Activated CD4-positive, alpha-beta T cell treated with anti-CD3 and anti-CD28 coated beads, Interleukin-2, amount 10 ng/mL, durations not matched to agents 7 days and 5 days (primary cell): ENCODE measurements at regions not wholly inside any gene's neighbourhood (a gene's known extent, or its start where the extent isn't known, plus 50 kb on each side); places are given as distances from the start of the nearest gene placed in this dataset.

ENCODE experiments used
- CTCF ChIA-PET: fragments of 350-600 bp; sonication (Branson Sonifier 250); formaldehyde crosslinking; loops from one replicate; lab custom pipeline; 2021; ENCODE audit warnings: antibody characterized with exemption; lab: Charles Lee
- POLR2A ChIA-PET: fragments of 350-600 bp; sonication (Branson Sonifier 250); formaldehyde crosslinking; loops from one replicate; lab custom pipeline; 2021; ENCODE audit warnings: antibody characterized with exemption; lab: Charles Lee
- DNase-seq: peaks from one replicate; pipeline ENCODE4 v3.0.0-alpha.2; 2020
- H3K27ac Mint-ChIP-seq: one replicate; pipeline ENCODE4 v1.8.0; 2021; ENCODE audit warnings: mild to moderate bottlenecking, moderate library complexity, mixed read lengths
- H3K27me3 Mint-ChIP-seq: one replicate; pipeline ENCODE4 v1.8.0; 2021; ENCODE audit warnings: mixed read lengths
- H3K36me3 Mint-ChIP-seq: one replicate; pipeline ENCODE4 v1.8.0; 2021; ENCODE audit warnings: low read depth, mixed read lengths
- H3K4me1 Mint-ChIP-seq: one replicate; pipeline ENCODE4 v1.8.0; 2021; ENCODE audit warnings: mixed read lengths
- H3K4me3 Mint-ChIP-seq: one replicate; pipeline ENCODE4 v1.8.0; 2021; ENCODE audit warnings: mild to moderate bottlenecking, moderate library complexity, mixed read lengths
- H3K9me3 Mint-ChIP-seq: one replicate; pipeline ENCODE4 v1.8.0; 2021; ENCODE audit warnings: mixed read lengths

DNA sequence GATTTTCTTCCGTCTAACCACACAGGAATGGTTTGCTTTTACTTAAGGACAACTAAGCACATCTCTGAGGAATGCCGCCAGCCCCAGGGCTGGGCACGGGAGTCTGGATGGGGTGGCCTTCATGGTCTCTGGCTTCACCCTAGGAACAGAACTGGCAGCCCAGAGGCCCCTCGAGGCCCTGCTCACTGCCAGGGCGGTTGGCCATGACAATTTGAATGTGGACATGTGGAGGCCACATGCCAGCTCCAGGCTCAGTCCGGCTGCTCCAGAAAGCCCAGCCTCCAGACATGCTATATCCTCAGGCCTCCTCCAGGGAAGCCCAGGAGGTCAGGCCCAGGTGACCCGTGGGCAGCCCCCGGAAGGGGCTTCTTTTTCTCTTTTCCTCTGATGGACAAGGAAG, 84.0 kb upstream of the FGF3 start:
- POLR2A ChIA-PET = no interaction called here

DNA sequence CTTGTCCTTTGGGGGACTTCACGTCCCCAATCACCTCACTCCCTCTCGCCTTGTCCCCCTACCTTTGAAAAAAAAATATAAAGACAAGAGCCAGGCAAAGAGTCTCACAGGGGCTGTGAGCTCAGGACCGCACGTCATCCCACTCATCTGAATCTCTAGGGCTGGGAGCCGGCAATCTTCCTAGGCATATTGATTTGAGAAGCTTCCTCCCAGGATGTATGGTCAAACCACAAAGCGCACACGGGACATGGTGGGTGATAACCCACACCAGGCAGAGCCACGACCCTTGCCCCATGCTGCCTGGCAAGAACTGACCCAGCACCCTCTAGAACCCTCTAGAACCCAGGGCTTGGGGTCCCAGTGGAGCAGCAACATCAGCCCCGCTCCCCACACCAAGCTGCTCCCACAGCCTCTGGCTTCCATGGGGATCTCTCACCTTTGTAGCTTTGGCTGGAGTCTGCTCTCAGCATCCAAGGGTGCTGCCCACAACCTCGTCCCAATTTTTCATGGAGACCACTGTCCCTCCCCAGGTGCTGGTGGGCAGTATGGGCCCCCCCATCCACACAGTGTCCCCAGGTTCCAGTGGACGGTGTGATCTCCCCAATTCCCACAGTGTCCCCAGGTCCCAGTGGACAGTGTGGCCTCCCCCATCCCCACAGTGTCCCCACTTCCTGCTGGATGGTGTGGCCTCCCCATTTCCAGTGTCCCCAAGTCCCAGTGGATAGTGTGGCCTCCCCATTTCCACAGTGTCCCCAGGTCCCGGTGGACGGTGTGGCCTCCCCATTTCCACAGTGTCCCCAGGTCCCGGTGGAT, 85.2 kb upstream of the FGF3 start:
- DNase-seq = no peak
- H3K4me3 Mint-ChIP-seq = no peak overlapping the region
- H3K27me3 Mint-ChIP-seq = peaks cover 1% of the 10 kb centered on the region
- ChIA-PET POLR2A (no interaction called here), CTCF (no interaction called here)
- H3K4me1 Mint-ChIP-seq = no peaks in the 10 kb centered on the region
- no peaks in the 10 kb centered on the region for H3K36me3 Mint-ChIP-seq
- H3K9me3 Mint-ChIP-seq = no peaks in the 10 kb centered on the region
- no peak overlapping the region for H3K27ac Mint-ChIP-seq

More for the DNA sequence above, 84.0 kb upstream of the FGF3 start:
- CTCF ChIA-PET = no interaction called here
- H3K9me3 Mint-ChIP-seq = no peaks in the 10 kb centered on the region
- no peak for DNase-seq
- peaks cover 1% of the 10 kb centered on the region for H3K27me3 Mint-ChIP-seq
- H3K27ac Mint-ChIP-seq = no peak overlapping the region
- H3K4me1 Mint-ChIP-seq = no peaks in the 10 kb centered on the region
- H3K4me3 Mint-ChIP-seq = no peak overlapping the region
- no peaks in the 10 kb centered on the region for H3K36me3 Mint-ChIP-seq

DNA sequence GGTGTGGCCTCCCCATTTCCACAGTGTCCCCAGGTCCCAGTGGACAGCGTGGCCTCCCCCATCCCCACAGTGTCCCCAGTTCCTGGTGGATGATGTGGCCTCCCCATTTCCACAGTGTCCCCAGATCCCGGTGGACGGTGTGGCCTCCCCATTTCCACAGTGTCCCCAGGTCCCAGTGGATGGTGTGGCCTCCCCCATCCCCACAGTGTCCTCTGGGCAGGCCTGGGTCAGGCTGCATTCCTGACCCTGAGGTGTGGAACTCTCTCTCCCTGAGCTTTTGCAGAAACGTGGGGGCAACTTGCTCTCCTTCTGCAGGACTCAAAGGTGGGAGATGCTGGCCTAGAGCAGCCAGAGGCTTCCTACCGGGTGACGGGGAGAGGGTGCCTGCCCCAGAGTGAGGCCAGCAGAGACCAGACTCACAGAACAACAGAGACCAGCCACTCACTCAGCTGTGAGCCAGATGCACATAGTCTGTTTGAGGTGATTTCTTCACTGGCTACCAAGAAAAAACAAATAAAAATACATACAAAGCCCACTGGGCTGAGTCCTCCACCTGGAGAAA, 85.8 kb upstream of the FGF3 start:
- POLR2A ChIA-PET = no interaction called here
- Mint-ChIP-seq H3K27ac (no peak overlapping the region), H3K4me3 (no peak overlapping the region), H3K4me1 (no peaks in the 10 kb centered on the region), H3K27me3 (peaks cover 1% of the 10 kb centered on the region), H3K9me3 (no peaks in the 10 kb centered on the region), H3K36me3 (no peaks in the 10 kb centered on the region)
- DNase-seq = no peak
- CTCF ChIA-PET = no interaction called here

DNA sequence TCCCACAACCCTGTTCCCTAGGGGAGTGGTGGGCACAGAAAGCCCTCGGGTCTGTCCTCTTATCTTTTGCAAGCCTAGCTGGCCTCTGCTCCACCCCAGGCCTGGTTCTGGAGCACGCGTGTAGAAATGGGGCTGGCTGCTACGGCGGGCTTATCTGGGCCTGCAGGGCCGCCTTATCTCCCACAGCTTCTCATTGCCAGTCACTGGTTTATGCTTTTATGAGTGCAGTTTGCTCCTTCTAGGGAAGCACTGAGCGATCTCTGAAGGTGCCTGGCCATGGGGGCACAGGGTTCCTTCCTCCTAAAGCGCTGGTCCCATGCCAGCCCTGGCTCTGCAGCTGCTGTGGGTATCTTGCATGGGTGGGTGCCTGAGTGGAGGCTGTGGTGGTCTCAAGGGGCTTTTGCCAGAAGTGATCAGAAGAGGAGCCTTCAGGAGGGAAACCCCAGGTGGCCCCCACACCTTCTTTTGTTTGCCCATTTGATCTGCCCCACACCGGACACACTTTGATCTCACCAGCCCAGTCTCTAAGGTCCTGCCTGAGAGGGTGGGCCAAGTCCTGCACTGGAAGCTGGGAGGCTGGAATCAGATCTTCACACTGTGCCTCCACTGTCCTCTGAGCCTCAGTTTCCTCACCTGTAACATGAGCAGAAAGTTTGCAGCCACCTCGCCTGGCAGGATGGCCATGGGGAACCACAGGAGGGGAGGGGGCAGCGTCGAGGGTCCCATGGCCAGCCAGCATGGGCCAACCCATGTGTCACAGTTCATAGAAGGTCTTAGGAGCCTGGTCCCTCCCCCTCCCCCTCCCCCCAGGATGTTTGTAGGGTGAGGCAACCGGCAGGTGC, 86.6 kb upstream of the FGF3 start:
- Mint-ChIP-seq H3K4me3 (no peak overlapping the region), H3K27me3 (peaks cover 1% of the 10 kb centered on the region), H3K4me1 (no peaks in the 10 kb centered on the region), H3K9me3 (no peaks in the 10 kb centered on the region), H3K36me3 (no peaks in the 10 kb centered on the region), H3K27ac (no peak overlapping the region)
- no peak for DNase-seq
- ChIA-PET CTCF (no interaction called here), POLR2A (no interaction called here)

DNA sequence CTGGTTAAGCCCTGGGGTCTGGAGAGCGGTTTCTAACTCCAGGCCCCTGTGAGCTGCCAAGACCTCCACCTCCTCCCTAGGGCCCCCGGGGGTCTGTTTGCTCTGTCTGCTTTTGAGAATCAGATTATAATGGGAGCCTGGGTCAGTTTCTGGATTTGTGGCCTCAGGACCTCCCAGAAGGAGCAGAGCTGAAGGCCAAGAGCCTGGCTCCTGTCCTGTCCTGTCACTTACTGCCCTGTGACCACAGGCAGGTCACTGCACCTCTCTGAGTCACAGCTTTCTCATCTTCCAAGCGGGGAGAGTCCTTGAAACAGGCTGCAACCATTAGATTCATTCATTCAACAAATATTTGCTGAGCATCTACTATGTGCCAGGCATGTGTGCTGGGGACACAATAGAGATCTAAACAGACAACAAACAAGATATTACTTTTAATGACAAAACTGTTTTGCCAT, 87.3 kb upstream of the FGF3 start:
- Mint-ChIP-seq H3K4me3 (no peak overlapping the region), H3K9me3 (no peaks in the 10 kb centered on the region), H3K27me3 (no peaks in the 10 kb centered on the region), H3K4me1 (no peaks in the 10 kb centered on the region), H3K36me3 (no peaks in the 10 kb centered on the region), H3K27ac (no peak overlapping the region)
- DNase-seq = no peak
- CTCF ChIA-PET = no interaction called here
- POLR2A ChIA-PET = no interaction called here

DNA sequence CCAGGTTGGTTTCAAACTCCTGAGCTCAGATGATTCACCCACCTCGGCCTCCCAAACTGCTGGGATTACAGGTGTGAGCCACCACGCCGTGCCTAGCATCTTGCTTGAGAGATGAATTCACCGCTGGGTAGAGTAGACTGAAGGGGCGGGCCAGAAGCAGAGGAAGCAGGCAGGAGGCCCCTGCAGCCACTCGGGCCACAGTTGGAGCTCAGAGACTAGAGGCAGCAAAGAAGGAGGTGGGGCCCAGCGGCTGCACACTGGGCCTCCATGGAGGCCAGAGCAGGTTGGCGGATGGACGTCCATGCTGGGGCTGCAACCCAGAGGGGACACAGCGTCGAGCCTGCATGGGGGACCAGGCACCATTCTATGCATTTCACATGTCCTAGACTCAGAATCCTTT, 88.4 kb upstream of the FGF3 start:
- Mint-ChIP-seq H3K4me1 (no peaks in the 10 kb centered on the region), H3K4me3 (no peak overlapping the region), H3K27ac (no peak overlapping the region), H3K36me3 (no peaks in the 10 kb centered on the region), H3K9me3 (no peaks in the 10 kb centered on the region), H3K27me3 (no peaks in the 10 kb centered on the region)
- ChIA-PET POLR2A (no interaction called here), CTCF (interaction anchor here (0.6 kb wide), 1 partner anchor 1038 kb away, joined by 5 read pairs; no protein-coding TSS in a partner anchor)
- no peak for DNase-seq

DNA sequence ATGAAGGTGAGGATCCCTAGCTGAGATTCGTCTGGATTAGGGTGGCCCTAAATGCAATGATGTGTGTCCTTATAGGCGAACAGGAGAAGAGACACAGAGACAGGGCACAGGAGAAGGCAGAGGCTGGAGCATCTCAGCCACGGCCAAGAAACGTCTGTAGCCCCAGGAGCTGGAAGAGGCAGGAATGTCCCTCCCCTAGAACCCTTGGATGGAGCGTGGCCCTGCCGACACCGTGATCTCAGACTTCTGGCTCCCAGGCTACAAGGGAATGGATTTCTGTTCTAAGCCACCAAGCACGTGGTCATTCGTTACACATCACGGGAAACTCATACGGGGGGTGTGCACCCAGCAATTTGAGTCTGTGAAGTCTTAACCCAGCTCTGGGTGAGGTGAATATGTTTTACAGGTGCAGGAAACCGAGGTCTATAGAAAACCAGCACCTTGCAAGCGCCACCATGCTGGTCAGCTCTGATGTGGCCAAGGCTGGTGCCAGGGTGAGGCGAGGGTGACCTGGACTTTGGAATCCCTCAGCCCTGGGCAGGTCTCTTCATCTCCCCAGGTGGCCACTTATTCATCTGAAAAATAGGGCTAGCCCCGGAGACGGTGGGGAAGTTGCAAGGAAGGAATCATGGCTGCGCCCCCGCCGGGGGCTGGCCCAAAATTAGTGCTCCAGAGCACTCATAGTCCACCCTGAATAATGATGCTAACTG, 89.5 kb upstream of the FGF3 start:
- no peak for DNase-seq
- POLR2A ChIA-PET = no interaction called here
- CTCF ChIA-PET = no interaction called here
- Mint-ChIP-seq H3K4me1 (no peaks in the 10 kb centered on the region), H3K4me3 (no peak overlapping the region), H3K9me3 (no peaks in the 10 kb centered on the region), H3K27ac (no peak overlapping the region), H3K27me3 (no peaks in the 10 kb centered on the region), H3K36me3 (no peaks in the 10 kb centered on the region)

DNA sequence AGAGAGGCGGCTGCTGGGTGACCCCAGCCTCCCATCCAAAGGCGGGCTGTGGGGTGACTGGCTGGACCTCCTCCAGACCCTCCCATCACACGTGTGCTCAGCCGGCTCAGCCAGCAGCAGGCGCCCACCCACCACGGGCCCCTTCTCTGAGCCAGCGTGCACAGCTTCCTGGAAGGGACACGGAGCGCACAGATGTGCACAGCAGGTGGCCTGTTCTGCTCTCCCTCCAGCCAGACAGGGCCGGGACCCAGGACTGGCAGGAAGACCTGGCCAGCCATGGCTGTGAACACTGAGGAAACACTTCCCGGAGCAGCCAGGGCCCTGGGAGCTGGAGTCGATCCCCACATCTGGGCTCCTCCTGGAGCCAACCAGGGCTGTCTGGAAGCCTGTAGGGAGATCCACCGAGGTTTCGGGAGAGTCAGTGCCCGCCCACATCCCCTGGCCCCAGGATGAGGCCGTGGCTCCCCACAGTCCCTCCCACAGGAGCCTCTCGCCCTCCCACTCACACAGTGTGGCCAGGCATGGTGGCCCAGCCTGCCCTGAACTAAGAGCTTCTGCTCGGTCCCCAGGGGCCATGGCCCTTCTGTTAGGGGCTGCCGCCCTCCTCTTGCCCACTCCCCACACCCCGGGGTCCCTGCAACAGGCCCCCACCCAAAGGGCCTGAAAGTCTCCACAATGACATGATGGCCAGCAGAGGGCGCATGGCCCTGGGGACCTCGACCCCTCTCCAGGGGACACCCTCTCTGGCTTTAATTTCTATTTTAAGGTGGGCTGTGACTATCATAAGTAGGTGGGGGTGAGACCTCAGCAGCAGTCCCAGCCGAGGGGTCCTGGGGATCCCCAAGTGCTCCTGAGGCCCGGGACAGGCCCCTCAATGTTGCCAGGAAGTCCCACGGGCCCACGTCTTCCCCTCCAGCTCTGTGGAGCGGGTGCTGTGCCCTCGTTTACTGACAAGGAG, 90.6 kb upstream of the FGF3 start:
- no peak overlapping the region for H3K4me3 Mint-ChIP-seq
- no peaks in the 10 kb centered on the region for H3K36me3 Mint-ChIP-seq
- CTCF ChIA-PET = no interaction called here
- H3K27ac Mint-ChIP-seq = no peak overlapping the region
- no peak for DNase-seq
- no peaks in the 10 kb centered on the region for H3K4me1 Mint-ChIP-seq
- H3K9me3 Mint-ChIP-seq = no peaks in the 10 kb centered on the region
- POLR2A ChIA-PET = no interaction called here
- no peaks in the 10 kb centered on the region for H3K27me3 Mint-ChIP-seq

DNA sequence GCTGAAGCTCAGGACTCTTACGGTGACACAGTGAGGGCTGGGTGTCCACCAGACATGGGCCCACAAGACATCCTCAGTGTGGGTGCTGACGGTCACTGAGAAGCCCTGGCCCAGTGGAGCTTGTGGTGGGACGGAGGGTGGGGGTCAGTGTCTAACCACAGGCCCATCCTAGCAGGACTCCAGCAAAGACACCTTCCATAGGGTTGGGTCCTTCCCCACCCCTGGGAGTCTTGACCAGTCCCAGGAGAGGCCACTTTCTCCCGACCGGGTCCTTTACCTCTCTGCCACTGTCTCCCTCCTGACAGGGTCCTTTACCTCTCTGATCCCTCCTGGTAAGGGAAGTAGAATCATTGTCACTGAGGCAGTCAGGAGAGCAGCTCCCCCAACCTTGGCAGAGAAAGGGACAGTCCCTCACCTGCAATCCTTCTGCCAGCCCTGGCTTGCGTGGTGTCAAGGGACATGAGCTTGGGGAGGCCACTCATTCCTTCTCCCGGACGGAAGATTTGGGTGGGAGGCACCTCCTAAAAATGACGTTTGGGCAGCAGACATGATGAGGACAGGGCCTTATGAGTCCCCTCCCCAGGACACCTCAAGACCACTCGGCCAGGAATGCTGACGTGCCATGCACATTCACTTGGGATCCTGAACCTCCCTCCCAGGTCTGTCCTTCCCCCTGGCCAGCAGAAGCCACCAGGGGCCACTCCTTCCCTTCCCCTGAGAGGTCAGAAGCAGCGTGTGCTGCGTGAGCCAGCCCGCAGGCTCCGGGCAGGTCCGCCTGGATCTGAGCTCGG, 91.5 kb upstream of the FGF3 start:
- Mint-ChIP-seq H3K9me3 (no peaks in the 10 kb centered on the region), H3K27ac (no peak overlapping the region), H3K27me3 (no peaks in the 10 kb centered on the region), H3K36me3 (no peaks in the 10 kb centered on the region), H3K4me3 (no peak overlapping the region), H3K4me1 (no peaks in the 10 kb centered on the region)
- DNase-seq = no peak
- POLR2A ChIA-PET = no interaction called here
- CTCF ChIA-PET = interaction anchor here (1.3 kb wide), 1 partner anchor 285 kb away, joined by 3 read pairs; no protein-coding TSS in a partner anchor

DNA sequence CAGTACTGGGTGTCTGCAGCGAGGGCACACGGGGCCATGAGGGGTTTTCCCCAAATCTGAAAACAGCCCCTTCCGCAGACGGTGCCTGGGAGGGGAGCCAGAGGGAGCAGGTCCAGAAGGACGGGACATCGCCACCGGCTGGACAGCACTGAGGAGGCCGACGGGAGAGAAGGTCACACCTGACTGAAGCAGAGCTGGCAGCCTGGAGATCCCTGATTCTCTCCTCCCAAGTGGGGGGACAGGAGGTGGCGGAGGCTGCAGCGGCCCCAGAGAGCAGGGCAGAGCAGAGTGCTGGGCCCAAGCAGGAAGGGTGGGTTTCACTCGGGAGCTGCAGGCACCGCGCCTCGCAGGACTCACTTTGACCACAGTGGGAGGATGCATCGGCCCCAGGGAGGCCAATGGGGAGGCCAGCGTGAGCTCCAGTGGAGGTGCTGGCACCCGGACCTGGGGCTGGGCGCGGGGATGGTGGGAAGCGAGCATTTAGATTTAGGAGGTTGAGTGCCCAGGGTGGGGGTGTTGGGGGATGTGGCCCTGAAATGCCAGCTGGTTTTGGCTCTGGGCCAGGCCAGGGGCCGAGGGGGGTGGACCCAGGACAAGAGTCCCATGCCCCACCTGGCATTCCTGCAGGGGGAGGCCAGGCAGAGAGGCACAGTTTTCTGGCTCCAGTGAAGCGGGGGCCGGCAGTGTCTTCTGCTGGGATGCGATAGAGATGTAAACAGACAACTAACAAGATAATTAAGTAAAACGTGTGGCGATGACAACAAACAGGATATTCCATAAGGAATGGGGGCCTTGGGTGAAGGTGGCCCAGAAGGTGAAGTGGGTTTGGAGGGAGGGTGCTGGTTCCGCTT, 92.3 kb upstream of the FGF3 start:
- Mint-ChIP-seq H3K36me3 (no peaks in the 10 kb centered on the region), H3K9me3 (no peaks in the 10 kb centered on the region), H3K27ac (no peak overlapping the region), H3K4me3 (no peak overlapping the region), H3K4me1 (no peaks in the 10 kb centered on the region), H3K27me3 (no peaks in the 10 kb centered on the region)
- no peak for DNase-seq
- ChIA-PET POLR2A (no interaction called here), CTCF (interaction anchor here (1.3 kb wide), 1 partner anchor 285 kb away, joined by 3 read pairs; no protein-coding TSS in a partner anchor)
